T47D (cell line): ENCODE measurements at regions not wholly inside any gene's neighbourhood (a gene's known extent, or its start where the extent isn't known, plus 50 kb on each side); places are given as distances from the start of the nearest gene placed in this dataset.
A peak's percentile ranks its signal among the peaks of the same experiment; 100 is the strongest.

Experiments used
- DNase-seq, 2 experiments: peaks; one replicate each; pipeline versions ENCODE4 v3.0.0 to v3.0.0-alpha.2; 2011 to 2012; ENCODE audit warnings: low read depth in 1 of 2, low spot score in 1 of 2
- JUND ChIP-seq: IDR thresholded peaks from 2 replicates; pipeline ENCODE4 v1.6.1; 2012; ENCODE audit warnings: low read depth
- in situ Hi-C: cut with HindIII; loops from 2 replicates; pipeline ENCODE4 v1.10.0; 2016; ENCODE audit warnings: low sequenced_read_pairs, low pct_unique_long_range_greater_than_20kb

DNA sequence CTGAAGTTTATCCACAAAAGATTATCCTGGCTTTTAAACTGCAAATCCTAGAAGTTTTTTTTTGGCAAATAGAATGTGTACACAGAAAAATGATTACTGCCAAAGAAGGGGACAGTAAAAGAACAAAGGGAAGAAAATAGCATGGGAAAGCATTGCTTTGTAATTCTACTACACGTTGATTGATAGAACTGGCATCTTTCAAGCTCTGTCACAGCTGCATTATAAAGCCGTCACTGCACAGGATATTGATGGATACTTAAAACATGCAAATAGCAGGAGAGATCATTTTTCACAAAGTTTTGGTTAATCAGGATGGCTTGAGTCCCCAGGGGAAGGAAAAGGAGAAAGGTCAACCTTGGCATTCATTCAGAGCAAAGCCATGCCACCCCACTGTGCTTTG lies 183.7 kb upstream of the RRP15 start:
- in situ Hi-C loops = no loop called here
- TF ChIP-seq JUND = no peak

DNA sequence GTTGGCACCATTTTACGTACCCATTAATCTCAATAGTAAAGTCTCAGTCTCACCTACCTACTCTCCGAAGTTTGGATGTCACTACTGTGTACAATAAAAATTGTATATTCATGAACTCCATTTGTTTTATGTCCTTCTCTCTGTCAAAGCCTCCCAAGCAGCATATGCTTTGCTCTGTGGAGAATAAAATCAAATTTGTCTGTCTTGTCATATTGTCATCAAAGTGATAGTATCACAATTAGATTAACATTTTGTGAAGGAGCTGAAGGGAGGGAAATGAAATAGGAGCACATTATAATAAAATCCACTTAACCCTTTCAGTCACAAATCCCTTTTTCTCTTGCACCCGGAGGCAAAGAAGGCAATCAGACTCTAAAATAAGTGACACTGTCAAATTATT lies 177.1 kb upstream of the RRP15 start:
- TF ChIP-seq JUND = no peak
- in situ Hi-C loops = no loop called here
- no peak for DNase-seq

More for the DNA sequence above, 183.7 kb upstream of the RRP15 start:
- DNase-seq = no peak

DNA sequence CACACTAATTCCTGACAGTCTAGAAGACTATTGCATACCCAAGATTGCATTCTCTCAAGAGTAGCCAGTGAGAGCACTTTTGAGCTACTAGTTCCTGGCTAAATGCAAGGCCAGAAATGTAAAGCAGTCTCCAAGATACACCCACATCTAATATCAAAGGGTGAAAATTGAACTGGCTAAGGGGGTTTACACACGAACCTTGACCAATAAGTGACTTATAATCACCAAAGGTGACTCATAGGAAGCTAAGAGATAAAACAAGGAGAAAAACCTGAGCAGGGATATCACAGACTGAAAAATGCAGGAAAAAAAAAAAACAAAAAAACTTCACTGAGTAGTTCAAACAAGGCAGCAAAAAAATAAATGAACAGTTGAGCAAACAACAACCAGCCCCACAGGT lies 172.2 kb upstream of the RRP15 start:
- no peak for DNase-seq
- no peak for TF ChIP-seq JUND
- in situ Hi-C loops = no loop called here

DNA sequence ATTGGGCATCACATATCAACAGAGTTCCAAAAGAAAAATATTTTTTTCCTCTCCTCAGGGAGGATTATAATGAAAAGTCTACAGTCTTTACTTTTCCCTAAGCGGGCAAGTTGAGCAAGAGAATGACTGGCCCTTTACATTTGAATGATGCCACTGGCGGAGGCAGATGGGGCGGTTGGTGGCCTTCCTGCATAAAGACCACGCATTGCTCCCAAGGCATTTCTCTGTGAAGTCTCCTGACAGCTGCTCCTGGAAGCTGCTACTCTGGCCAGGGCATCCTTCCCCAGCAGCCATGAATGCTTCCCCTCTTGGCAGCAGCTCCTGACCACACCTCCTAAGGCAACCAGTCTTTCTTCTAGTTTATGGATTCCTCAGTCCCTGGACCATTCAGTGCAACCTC lies 161.1 kb upstream of the RRP15 start:
- no peak for DNase-seq
- in situ Hi-C loops = no loop called here
- no peak for TF ChIP-seq JUND

DNA sequence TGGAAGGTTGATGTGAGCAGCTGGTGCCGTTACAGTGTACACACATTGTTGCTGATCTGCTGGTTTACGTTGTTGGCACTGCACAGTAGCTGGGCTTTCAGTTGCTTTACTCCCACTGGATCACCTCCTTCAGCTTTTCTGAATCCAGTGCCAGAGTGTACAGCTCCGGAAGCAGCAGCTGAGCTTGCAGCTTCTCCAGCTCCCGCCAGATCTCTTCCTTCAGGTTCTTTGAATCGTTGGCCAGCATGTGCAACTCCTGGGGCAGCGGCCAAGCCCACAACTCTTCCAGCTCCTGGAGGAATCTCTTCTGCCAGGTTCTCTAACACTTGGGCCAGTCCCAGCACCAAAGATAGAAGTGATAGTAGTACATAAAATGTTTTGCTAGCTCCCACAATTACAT lies 149.7 kb upstream of the RRP15 start:
- in situ Hi-C loops = no loop called here
- no peak for DNase-seq
- no peak for TF ChIP-seq JUND

DNA sequence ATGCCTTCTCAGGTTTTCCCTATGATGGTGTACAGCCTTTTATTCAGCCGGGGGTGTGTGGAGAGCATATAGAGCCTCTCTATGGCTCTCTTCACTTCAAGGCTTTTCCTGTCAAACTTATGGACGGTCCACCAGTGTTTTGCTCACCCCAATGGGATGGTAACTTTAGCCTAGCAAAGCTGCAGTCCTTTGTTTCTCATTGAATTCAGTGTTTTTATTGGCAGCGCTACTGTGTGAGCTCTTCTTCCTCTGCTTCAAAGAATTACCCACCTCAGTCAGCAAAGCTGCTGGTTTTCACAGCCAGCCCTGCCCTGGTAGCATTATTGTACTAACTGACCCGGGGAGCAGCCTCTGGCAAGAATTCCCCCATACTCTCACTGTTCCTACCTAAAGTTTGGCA lies 145.3 kb upstream of the RRP15 start:
- no peak for TF ChIP-seq JUND
- in situ Hi-C loops = no loop called here
- no peak for DNase-seq

DNA sequence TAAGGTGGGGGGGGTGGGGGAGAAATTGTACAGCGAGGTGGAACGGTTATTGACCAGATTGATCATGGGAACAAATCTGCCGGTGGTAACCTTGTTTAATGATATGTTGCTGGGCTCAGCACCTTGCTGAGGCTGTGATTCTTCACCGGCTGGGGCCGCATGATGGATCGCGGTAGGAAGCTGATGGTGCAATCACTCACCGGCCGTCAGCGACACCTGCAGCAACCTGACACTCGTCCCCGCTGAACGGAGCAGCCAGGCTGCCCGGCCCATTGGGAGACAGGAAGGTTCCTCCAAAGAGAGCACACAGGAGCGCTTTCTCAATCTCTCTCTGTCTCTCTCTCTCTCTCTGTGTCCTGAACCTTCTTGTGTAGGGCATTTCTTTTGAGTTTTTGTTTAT lies 128.5 kb upstream of the RRP15 start:
- TF ChIP-seq JUND = no peak
- DNase-seq = peak; percentile 56 to 76
- in situ Hi-C loops = no loop called here

DNA sequence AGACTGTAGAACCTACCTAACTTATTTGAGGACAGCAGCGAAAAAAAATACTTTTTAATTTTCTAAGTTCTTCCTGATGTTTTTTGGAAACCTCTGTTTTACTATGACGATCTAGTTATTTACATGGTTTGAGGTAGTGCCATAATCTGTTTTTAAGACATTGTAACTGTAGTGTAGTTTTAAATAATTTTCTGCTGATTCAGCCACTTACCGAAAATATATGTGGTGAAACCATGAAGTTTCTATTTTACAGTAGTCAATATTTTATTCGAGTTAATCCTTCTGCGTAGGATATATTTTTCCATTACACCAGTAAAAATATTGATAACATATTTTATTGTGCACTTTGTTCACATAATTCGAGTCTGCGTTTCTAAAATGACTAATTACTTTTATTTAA lies 121.7 kb upstream of the RRP15 start:
- DNase-seq = no peak
- no peak for TF ChIP-seq JUND
- in situ Hi-C loops = no loop called here

DNA sequence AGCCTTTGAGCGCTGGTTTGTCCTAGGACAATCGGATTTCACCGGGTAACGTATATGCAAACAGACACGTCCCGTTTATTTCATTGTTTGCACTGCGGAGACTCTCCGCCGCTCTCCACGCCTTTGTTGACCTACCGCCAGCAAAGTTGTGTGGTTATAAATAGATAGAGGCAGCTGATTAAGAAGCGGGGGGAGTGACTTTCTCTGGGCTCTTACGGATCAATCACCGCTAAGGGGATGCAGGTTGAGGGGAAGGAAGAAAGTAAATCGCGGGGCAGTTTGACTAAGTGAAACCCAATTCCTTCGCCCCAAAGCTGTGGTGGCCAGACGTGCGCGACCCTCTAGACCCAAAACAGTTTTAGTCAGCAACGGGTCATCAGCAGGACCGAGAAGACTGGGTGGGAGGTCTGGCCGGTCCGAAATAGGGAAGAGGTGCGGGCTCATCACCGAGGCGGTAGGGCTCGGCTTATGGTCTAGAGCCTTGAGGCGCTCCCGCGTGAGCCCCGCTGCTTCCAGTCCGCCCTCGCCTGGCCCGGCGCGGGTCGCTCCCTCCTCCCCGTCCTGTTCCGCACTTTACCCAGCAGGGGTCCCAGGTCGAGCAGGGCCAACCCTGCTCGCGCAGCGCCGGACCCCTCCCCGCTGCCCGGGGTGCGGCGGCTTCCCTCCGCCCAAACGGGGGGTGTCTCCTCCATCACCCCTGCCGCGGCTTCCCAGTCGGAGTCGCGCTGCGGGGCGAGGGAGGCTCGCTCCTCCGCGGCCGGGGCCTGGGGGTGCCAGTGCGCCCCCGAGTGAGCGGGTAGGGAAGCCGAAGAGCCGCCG lies 120.8 kb upstream of the RRP15 start:
- TF ChIP-seq JUND = no peak
- peak in 1 of 2 experiments; percentile 31 for DNase-seq
- in situ Hi-C loops = no loop called here

DNA sequence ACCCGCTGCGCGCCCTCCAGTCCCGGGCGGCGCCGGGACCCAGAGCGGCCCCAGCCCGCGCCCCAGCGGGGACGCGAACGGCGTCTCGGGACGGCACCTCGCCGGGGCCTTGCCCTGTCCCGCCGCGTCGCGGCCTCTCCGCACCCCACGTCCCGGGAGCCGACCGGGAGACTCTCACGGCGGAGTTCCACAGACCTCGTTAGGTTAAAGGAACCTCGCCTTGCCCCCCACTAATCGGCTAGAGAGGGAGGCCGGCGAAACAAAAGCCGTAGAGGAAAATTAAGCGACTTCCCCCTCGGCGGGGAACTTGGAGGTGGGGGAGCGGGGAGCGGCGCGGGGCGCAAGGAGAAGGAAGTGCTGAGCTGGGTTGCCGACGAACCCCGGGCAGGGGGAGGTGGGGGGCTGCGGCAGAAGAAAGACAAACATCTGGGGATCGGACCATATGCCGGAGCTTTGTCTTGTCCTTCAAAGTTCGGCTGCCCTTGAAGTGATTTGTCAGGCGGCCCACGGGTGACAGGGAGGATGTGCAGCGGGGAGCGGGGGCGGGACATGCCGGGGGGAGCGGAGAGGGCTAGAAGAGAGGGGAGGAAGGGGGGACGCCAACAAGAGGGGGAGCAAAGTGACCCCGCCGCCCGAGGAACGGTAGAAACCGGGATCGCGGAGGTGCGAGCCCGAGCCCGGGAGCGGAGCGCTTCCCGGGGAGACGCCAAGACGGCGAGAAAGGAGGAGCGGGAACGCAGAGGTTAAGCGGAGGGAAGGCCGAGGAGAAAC lies 120.0 kb upstream of the RRP15 start:
- peak; percentile 23 to 31 for DNase-seq
- TF ChIP-seq JUND = no peak
- in situ Hi-C loops = no loop called here

DNA sequence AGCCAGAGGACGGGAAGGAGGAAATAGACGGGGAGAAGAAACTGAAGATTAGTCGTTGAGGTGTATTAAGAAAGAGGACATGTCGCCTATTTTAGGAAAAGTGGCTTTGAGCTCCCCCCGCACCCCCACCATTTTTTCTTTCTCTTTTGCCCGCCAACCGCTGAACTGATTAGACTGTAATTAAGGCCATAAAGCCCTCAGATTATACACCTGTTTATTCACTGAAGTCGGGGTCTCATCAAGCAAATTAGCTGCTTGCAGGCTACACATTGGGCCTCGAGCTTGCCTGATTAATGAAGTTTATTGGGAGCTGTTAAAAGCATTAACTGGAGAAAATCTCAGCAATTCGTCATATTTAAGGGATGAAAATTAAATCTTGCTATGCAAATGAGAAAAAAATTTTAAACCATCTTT lies 119.4 kb upstream of the RRP15 start:
- in situ Hi-C loops = no loop called here
- no peak for TF ChIP-seq JUND
- no peak for DNase-seq

DNA sequence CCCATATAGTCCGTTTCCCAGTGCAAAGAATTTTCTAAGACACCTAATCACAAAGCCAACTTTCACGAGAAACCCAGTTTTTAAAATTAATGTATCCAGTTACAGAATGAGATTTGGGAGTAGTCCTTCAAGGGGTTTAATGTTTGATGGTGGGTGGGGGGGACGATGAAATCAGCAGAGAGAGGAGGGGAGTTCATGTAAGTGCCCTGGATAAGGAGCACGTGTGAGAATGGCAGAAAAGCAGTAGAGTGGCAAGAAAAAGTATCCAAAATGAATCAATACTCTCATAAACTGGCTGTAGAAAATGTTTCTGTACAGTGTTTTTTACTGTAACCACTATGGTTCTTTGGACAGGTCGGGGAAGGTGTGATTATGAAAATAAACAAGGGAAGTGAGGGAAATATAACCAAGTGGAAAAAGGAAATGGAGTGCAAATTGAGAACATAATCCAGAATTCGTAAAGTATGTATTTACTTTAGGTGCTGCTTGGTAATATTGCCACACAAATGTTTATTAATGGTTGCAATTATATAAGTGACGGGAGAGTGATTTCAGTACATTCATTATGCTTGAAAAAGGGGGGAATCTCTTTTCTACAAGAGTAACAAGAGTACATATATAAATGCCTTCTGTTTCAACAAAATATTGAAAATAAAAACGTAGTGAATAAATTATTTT lies 118.7 kb upstream of the RRP15 start:
- in situ Hi-C loops = no loop called here

More for the DNA sequence above, 118.7 kb upstream of the RRP15 start:
- no peak for TF ChIP-seq JUND
- DNase-seq = no peak
